ENCODE measurements at regions not wholly inside any gene's neighbourhood (a gene's known extent, or its start where the extent isn't known, plus 50 kb on each side); places are given as distances from the start of the nearest gene placed in this dataset.

DNA sequence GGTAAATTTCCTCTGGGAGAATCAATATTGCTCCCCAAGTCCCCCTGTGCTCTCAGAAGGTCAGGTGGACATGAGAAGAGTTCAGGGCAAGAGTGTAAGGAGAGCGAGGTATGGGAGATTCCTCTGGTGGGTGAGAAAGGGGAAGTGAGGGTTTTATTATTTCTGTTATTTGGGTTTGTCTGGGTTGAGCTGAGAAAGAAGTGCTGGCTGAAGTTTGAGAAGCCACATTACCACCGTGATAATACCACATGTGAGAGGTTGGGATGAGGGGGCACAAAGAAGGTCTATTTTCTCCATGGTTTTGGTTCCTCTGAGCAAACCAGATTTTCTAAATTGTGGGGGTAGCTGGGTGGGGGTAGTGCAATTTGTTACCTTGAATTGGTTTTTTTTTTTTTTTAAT lies 350.4 kb downstream of the OSTF1 start:
- TF ChIP-seq POLR2AphosphoS5 (IDR thresholded peaks at IDR 0.05; ENCODE audit: insufficient read depth, low read depth, low read length) (no peak), MYC (IDR thresholded peaks at IDR 0.05; ENCODE audit: low read depth, low read length) (no peak), POLR2A (IDR thresholded peaks at IDR 0.05; ENCODE audit: low read depth, low read length) (no peak), EZH2 (IDR thresholded peaks at IDR 0.05; ENCODE audit: borderline replicate concordance, low read depth, low read length, severe bottlenecking) (no peak), GATA2 (IDR thresholded peaks at IDR 0.05; ENCODE audit: insufficient read depth, insufficient read length, low read depth, low read length) (no peak)
- TF ChIP-seq, protein P1, sequence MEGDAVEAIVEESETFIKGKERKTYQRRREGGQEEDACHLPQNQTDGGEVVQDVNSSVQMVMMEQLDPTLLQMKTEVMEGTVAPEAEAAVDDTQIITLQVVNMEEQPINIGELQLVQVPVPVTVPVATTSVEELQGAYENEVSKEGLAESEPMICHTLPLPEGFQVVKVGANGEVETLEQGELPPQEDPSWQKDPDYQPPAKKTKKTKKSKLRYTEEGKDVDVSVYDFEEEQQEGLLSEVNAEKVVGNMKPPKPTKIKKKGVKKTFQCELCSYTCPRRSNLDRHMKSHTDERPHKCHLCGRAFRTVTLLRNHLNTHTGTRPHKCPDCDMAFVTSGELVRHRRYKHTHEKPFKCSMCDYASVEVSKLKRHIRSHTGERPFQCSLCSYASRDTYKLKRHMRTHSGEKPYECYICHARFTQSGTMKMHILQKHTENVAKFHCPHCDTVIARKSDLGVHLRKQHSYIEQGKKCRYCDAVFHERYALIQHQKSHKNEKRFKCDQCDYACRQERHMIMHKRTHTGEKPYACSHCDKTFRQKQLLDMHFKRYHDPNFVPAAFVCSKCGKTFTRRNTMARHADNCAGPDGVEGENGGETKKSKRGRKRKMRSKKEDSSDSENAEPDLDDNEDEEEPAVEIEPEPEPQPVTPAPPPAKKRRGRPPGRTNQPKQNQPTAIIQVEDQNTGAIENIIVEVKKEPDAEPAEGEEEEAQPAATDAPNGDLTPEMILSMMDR (IDR thresholded peaks at IDR 0.05; ENCODE audit: extremely low read depth in 1 of 2, insufficient read depth in 1 of 2, low read depth in 1 of 2, low read length in 2 of 2), result no peak
